ENCODE measurements at regions not wholly inside any gene's neighbourhood (a gene's known extent, or its start where the extent isn't known, plus 50 kb on each side); places are given as distances from the start of the nearest gene placed in this dataset.
"Not testable (repeated sequence)": the region's sequence is repeated elsewhere in the genome, so short reads cannot be mapped to it uniquely, and the experiment has no call there.

GRCh38 chr2:19101968-19102367, 256.5 kb downstream of the OSR1 start:
- Histone ChIP-seq H3K9ac (no peak overlapping the region), H3K79me2 (ENCODE audit: insufficient read depth, low read depth) (no peaks in the 10 kb centered on the region), H3K4me2 (no peak overlapping the region), H4K20me1 (ENCODE audit: insufficient read depth) (no peaks in the 10 kb centered on the region), H3K36me3 (ENCODE audit: insufficient read depth) (no peaks in the 10 kb centered on the region), H3K4me3 (IDR thresholded peaks at IDR 0.05; ENCODE audit: insufficient read depth, low read depth, low read length) (no peak overlapping the region), H3K27ac (no peak overlapping the region), H2AFZ (ENCODE audit: low read depth) (no peak overlapping the region), H3K4me1 (ENCODE audit: low read depth, poor library complexity, severe bottlenecking) (no peaks in the 10 kb centered on the region), H3K27me3 (ENCODE audit: insufficient read depth, low read depth) (no peaks in the 10 kb centered on the region)
- TF ChIP-seq CTCF (conservative IDR thresholded peaks at IDR 0.05; ENCODE audit: low read depth, low read length), result no peak

GRCh38 chr2:19100570-19100969, 257.9 kb downstream of the OSR1 start:
- TF ChIP-seq CTCF (conservative IDR thresholded peaks at IDR 0.05; ENCODE audit: low read depth, low read length), result no peak
- Histone ChIP-seq H3K27me3 (ENCODE audit: insufficient read depth, low read depth) (no peaks in the 10 kb centered on the region), H3K36me3 (ENCODE audit: insufficient read depth) (no peaks in the 10 kb centered on the region), H3K4me3 (IDR thresholded peaks at IDR 0.05; ENCODE audit: insufficient read depth, low read depth, low read length) (no peak overlapping the region), H4K20me1 (ENCODE audit: insufficient read depth) (no peaks in the 10 kb centered on the region), H3K9ac (no peak overlapping the region), H3K27ac (no peak overlapping the region), H3K4me1 (ENCODE audit: low read depth, poor library complexity, severe bottlenecking) (no peaks in the 10 kb centered on the region), H2AFZ (ENCODE audit: low read depth) (no peak overlapping the region), H3K4me2 (no peak overlapping the region), H3K79me2 (ENCODE audit: insufficient read depth, low read depth) (no peaks in the 10 kb centered on the region)

GRCh38 chr2:19099181-19099580, 259.2 kb downstream of the OSR1 start:
- H3K36me3 ChIP-seq (ENCODE audit: insufficient read depth), result no peaks in the 10 kb centered on the region
- H3K27ac ChIP-seq, result no peak overlapping the region
- H3K79me2 ChIP-seq (ENCODE audit: insufficient read depth, low read depth), result no peaks in the 10 kb centered on the region
- no peaks in the 10 kb centered on the region for H3K4me1 ChIP-seq (ENCODE audit: low read depth, poor library complexity, severe bottlenecking)
- no peak overlapping the region for H2AFZ ChIP-seq (ENCODE audit: low read depth)
- no peak for TF ChIP-seq CTCF (conservative IDR thresholded peaks at IDR 0.05; ENCODE audit: low read depth, low read length)
- H3K4me2 ChIP-seq, result no peak overlapping the region
- H3K27me3 ChIP-seq (ENCODE audit: insufficient read depth, low read depth), result no peaks in the 10 kb centered on the region
- no peaks in the 10 kb centered on the region for H4K20me1 ChIP-seq (ENCODE audit: insufficient read depth)
- H3K9ac ChIP-seq, result no peak overlapping the region
- H3K4me3 ChIP-seq (IDR thresholded peaks at IDR 0.05; ENCODE audit: insufficient read depth, low read depth, low read length), result no peak overlapping the region

GRCh38 chr2:19098467-19099160, 259.8 kb downstream of the OSR1 start:
- no peak for TF ChIP-seq CTCF (conservative IDR thresholded peaks at IDR 0.05; ENCODE audit: low read depth, low read length)
- Histone ChIP-seq H3K27ac (no peak overlapping the region), H3K27me3 (ENCODE audit: insufficient read depth, low read depth) (no peaks in the 10 kb centered on the region), H2AFZ (ENCODE audit: low read depth) (no peak overlapping the region), H3K4me3 (IDR thresholded peaks at IDR 0.05; ENCODE audit: insufficient read depth, low read depth, low read length) (no peak overlapping the region), H3K36me3 (ENCODE audit: insufficient read depth) (no peaks in the 10 kb centered on the region), H4K20me1 (ENCODE audit: insufficient read depth) (no peaks in the 10 kb centered on the region), H3K79me2 (ENCODE audit: insufficient read depth, low read depth) (no peaks in the 10 kb centered on the region), H3K9ac (no peak overlapping the region), H3K4me2 (no peak overlapping the region), H3K4me1 (ENCODE audit: low read depth, poor library complexity, severe bottlenecking) (no peaks in the 10 kb centered on the region)

- H3K27me3 ChIP-seq (ENCODE audit: insufficient read depth, low read depth); H3K36me3 ChIP-seq (ENCODE audit: insufficient read depth); H3K4me2 ChIP-seq; H3K4me1 ChIP-seq (ENCODE audit: low read depth, poor library complexity, severe bottlenecking); H3K79me2 ChIP-seq (ENCODE audit: insufficient read depth, low read depth); H2AFZ ChIP-seq (ENCODE audit: low read depth); H3K9ac ChIP-seq; H3K27ac ChIP-seq; H3K4me3 ChIP-seq (IDR thresholded peaks at IDR 0.05; ENCODE audit: insufficient read depth, low read depth, low read length); H4K20me1 ChIP-seq (ENCODE audit: insufficient read depth): not testable (repeated sequence)
These were observed 268.9 kb downstream of the OSR1 start for GRCh38 chr2:19089476-19089875.
